CD14-positive monocyte (primary cell): ENCODE measurements at regions not wholly inside any gene's neighbourhood (a gene's known extent, or its start where the extent isn't known, plus 50 kb on each side); places are given as distances from the start of the nearest gene placed in this dataset.

ENCODE experiments used
- DNase-seq, 3 donors: peaks; one replicate each; pipeline ENCODE4 v3.0.0-alpha.2; 2011 to 2022
- H2AFZ ChIP-seq: 2 replicates; pipeline ENCODE4 v1.6.0; 2012; ENCODE audit warnings: mild to moderate bottlenecking, low read depth, low read length, inconsistent platforms; ENCODE audit not compliant: insufficient read depth, poor library complexity, severe bottlenecking
- H3K27ac ChIP-seq, 2 donors: 1 replicate in 1 of 2; 2 replicates in 1 of 2; pipeline ENCODE4 v1.5.1; 2012 to 2013; ENCODE audit warnings: low read length in 2 of 2, control low read depth in 1 of 2, inconsistent platforms in 1 of 2, low read depth in 1 of 2, mild to moderate bottlenecking in 1 of 2
- H3K27me3 ChIP-seq, 2 donors: one replicate each; pipeline versions ENCODE4 v1.6.0 to v1.6.1; 2011 to 2013; ENCODE audit warnings: low read length in 2 of 2; ENCODE audit not compliant: control insufficient read depth in 2 of 2, insufficient read depth in 2 of 2
- H3K36me3 ChIP-seq, 2 donors: replicated peaks in 1 of 2; 1 replicate in 1 of 2; 2 replicates in 1 of 2; pipeline versions ENCODE4 v1.5.1 to v1.6.1; 2012 to 2013; ENCODE audit warnings: low read length in 2 of 2, control low read depth in 1 of 2, inconsistent platforms in 1 of 2, mild to moderate bottlenecking in 1 of 2; ENCODE audit not compliant: insufficient read depth in 2 of 2, control insufficient read depth in 1 of 2
- H3K4me1 ChIP-seq, 2 donors: 1 replicate in 1 of 2; 2 replicates in 1 of 2; pipeline versions ENCODE4 v1.5.1 to v1.6.1; 2012 to 2013; ENCODE audit warnings: low read length in 2 of 2, control low read depth in 1 of 2, inconsistent platforms in 1 of 2, mild to moderate bottlenecking in 1 of 2, moderate library complexity in 1 of 2; ENCODE audit not compliant: insufficient read depth in 2 of 2, control insufficient read depth in 1 of 2
- H3K4me2 ChIP-seq: replicated peaks from 2 replicates; pipeline ENCODE3; 2012; ENCODE audit warnings: low read length, moderate library complexity, mild to moderate bottlenecking; ENCODE audit not compliant: poor library complexity, severe bottlenecking; ENCODE audit errors: extremely low read depth
- H3K4me3 ChIP-seq, 3 experiments: fragments of 200-600 bp in 1 of 3; sonication (generic) in 1 of 3; replicated peaks in 1 of 3; 1 replicate in 2 of 3; 2 replicates in 1 of 3; pipeline ENCODE4 v1.5.1; 2011 to 2013; ENCODE audit warnings: low read length in 3 of 3, mild to moderate bottlenecking in 3 of 3, control low read depth in 2 of 3, low read depth in 2 of 3, inconsistent platforms in 1 of 3, moderate library complexity in 1 of 3
- H3K79me2 ChIP-seq: 2 replicates; pipeline ENCODE4 v1.6.0; 2012; ENCODE audit warnings: mild to moderate bottlenecking, control low read depth, inconsistent platforms, low read length, moderate library complexity; ENCODE audit not compliant: insufficient read depth
- H3K9ac ChIP-seq: 2 replicates; pipeline ENCODE4 v1.6.0; 2017; ENCODE audit warnings: low read length, mild to moderate bottlenecking; ENCODE audit not compliant: insufficient read depth, poor library complexity, severe bottlenecking
- H3K9me3 ChIP-seq, 2 donors: replicated peaks in 1 of 2; 1 replicate in 1 of 2; 2 replicates in 1 of 2; pipeline versions ENCODE4 v1.5.1 to v1.6.1; 2012 to 2013; ENCODE audit warnings: low read length in 2 of 2, control low read depth in 1 of 2; ENCODE audit not compliant: control insufficient read depth in 1 of 2, insufficient read depth in 1 of 2
- H4K20me1 ChIP-seq: 2 replicates; pipeline ENCODE4 v1.6.0; 2012; ENCODE audit warnings: mild to moderate bottlenecking, low read length, control low read depth, moderate library complexity; ENCODE audit not compliant: insufficient read depth
- H3K27ac Mint-ChIP-seq, 7 donors: one replicate each; pipeline ENCODE4 v1.8.0; 2020; ENCODE audit warnings: mild to moderate bottlenecking in 7 of 7, mixed read lengths in 7 of 7, moderate library complexity in 6 of 7, inconsistent platforms in 2 of 7
- H3K27me3 Mint-ChIP-seq, 3 donors: one replicate each; pipeline ENCODE4 v1.8.0; 2021 to 2022; ENCODE audit warnings: low read depth in 3 of 3, mild to moderate bottlenecking in 3 of 3, mixed read lengths in 3 of 3, moderate library complexity in 3 of 3, inconsistent platforms in 1 of 3
- H3K36me3 Mint-ChIP-seq, 2 donors: one replicate each; pipeline ENCODE4 v1.8.0; 2020; ENCODE audit warnings: mixed read lengths in 2 of 2, inconsistent platforms in 1 of 2, mild to moderate bottlenecking in 1 of 2
- H3K4me1 Mint-ChIP-seq: one replicate; pipeline ENCODE4 v1.8.0; 2020; ENCODE audit warnings: mild to moderate bottlenecking, mixed read lengths
- H3K4me3 Mint-ChIP-seq, 2 donors: one replicate each; pipeline ENCODE4 v1.8.0; 2020; ENCODE audit warnings: mild to moderate bottlenecking in 2 of 2, mixed read lengths in 2 of 2, moderate library complexity in 1 of 2
- H3K9me3 Mint-ChIP-seq, 7 donors: one replicate each; pipeline ENCODE4 v1.8.0; 2020 to 2022; ENCODE audit warnings: mixed read lengths in 7 of 7, mild to moderate bottlenecking in 6 of 7, moderate library complexity in 6 of 7, inconsistent platforms in 2 of 7
- WGBS: methylation state at CpG from one replicate; pipeline ENCODE4 v1.1.5; 2013; ENCODE audit warnings: missing lambda C conversion rate; ENCODE audit not compliant: insufficient coverage; 5-methylcytosine and 5-hydroxymethylcytosine counted together
- intact Hi-C, 2 donors: fragments of 100-400 bp; cut with micrococcal nuclease; formaldehyde crosslinking; loops; one replicate each; pipeline versions ENCODE4 v1.15.0 to v1.15.1; 2023
- TF ChIP-seq, protein P1 (sequence below): fragments of 200-600 bp; IDR thresholded peaks from one replicate; pipeline ENCODE4 v1.8.0; 2022; ENCODE audit warnings: antibody characterized with exemption, mild to moderate bottlenecking

GRCh38 chr11:95387325-95387724, 156.3 kb upstream of the SESN3 start:
- no peak overlapping the region for H3K27ac ChIP-seq
- H2AFZ ChIP-seq: no peak overlapping the region
- H3K27me3 Mint-ChIP-seq: peaks cover 0 to 8% (median 1%) of the 10 kb centered on the region in 3 donors
- no peak overlapping the region for H3K9ac ChIP-seq
- no peak overlapping the region for H3K4me3 ChIP-seq
- intact Hi-C loops: no loop called here
- H3K9me3 ChIP-seq: no peaks in the 10 kb centered on the region
- no peak for DNase-seq
- H3K27ac Mint-ChIP-seq: no peak overlapping the region
- no peaks in the 10 kb centered on the region for H3K4me1 ChIP-seq
- no peaks in the 10 kb centered on the region for H3K36me3 Mint-ChIP-seq
- WGBS: no CpG with 5 or more reads among the region's 1 CpG
- TF ChIP-seq, protein P1, sequence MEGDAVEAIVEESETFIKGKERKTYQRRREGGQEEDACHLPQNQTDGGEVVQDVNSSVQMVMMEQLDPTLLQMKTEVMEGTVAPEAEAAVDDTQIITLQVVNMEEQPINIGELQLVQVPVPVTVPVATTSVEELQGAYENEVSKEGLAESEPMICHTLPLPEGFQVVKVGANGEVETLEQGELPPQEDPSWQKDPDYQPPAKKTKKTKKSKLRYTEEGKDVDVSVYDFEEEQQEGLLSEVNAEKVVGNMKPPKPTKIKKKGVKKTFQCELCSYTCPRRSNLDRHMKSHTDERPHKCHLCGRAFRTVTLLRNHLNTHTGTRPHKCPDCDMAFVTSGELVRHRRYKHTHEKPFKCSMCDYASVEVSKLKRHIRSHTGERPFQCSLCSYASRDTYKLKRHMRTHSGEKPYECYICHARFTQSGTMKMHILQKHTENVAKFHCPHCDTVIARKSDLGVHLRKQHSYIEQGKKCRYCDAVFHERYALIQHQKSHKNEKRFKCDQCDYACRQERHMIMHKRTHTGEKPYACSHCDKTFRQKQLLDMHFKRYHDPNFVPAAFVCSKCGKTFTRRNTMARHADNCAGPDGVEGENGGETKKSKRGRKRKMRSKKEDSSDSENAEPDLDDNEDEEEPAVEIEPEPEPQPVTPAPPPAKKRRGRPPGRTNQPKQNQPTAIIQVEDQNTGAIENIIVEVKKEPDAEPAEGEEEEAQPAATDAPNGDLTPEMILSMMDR: no peak
- no peak overlapping the region for H3K4me2 ChIP-seq
- H3K79me2 ChIP-seq: no peaks in the 10 kb centered on the region
- H3K36me3 ChIP-seq: no peaks in the 10 kb centered on the region
- H3K4me3 Mint-ChIP-seq: no peak overlapping the region
- H3K4me1 Mint-ChIP-seq: peaks cover 5% of the 10 kb centered on the region
- H3K27me3 ChIP-seq: no peaks in the 10 kb centered on the region
- H3K9me3 Mint-ChIP-seq: peaks cover 0 to 2% (median 0%) of the 10 kb centered on the region in 7 donors
- no peaks in the 10 kb centered on the region for H4K20me1 ChIP-seq

DNA sequence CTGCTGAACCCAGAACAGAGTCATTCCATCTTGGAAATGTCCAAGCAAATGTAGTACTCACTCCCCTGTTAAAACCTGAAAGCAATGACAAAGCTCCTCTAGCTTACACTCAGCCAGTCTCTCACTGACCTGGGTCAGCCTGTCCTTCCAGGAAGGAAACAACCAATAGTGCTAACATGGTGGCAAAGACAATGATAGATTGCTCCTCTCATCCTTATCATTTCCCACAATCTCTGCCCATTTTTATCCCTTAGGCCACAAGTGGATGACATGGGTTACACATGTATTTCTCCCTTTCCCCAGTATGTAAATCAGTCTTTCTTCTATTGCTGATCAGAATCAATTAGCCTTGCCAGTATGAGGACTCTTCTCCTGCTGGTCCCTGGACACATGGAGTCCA, 154.6 kb upstream of the SESN3 start:
- Mint-ChIP-seq H3K4me3 (no peak overlapping the region), H3K27me3 (peaks cover 0 to 6% (median 1%) of the 10 kb centered on the region in 3 donors), H3K27ac (no peak overlapping the region), H3K9me3 (no peaks in the 10 kb centered on the region), H3K36me3 (no peaks in the 10 kb centered on the region), H3K4me1 (peaks cover 5% of the 10 kb centered on the region)
- Histone ChIP-seq H3K4me2 (no peak overlapping the region), H4K20me1 (no peaks in the 10 kb centered on the region), H3K36me3 (no peaks in the 10 kb centered on the region), H3K9me3 (no peaks in the 10 kb centered on the region), H3K27me3 (no peaks in the 10 kb centered on the region), H2AFZ (no peak overlapping the region), H3K4me1 (no peaks in the 10 kb centered on the region), H3K27ac (no peak overlapping the region), H3K9ac (no peak overlapping the region), H3K4me3 (no peak overlapping the region), H3K79me2 (no peaks in the 10 kb centered on the region)
- no peak for DNase-seq
- TF ChIP-seq, protein P1: no peak
- intact Hi-C loops: no loop called here
